H4 (cell line): ENCODE measurements at regions not wholly inside any gene's neighbourhood (a gene's known extent, or its start where the extent isn't known, plus 50 kb on each side); places are given as distances from the start of the nearest gene placed in this dataset.

Experiments
- DNase-seq: peaks from one replicate; pipeline ENCODE4 v3.0.0-alpha.2; 2015; ENCODE audit warnings: low spot score

DNA sequence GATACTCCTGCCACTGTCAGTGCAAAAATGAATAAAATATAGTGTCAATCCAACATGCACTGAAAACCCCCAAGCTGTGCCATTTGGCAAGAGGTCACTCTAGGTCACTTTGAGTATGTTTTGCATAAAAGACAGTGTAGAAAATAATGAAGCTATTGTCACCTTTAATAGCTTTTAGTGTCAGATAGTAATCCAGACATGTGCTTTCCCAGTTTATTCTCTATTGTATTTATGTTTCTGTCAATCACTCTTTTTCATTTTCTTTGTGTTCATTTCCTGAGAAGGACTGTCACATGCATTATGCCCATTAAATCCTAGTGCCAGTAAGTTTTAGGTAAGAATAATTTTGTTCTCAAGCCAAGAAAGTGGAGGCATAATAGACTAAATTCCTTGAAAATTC lies 1073.9 kb upstream of the CDH2 start:
- no peak for DNase-seq

DNA sequence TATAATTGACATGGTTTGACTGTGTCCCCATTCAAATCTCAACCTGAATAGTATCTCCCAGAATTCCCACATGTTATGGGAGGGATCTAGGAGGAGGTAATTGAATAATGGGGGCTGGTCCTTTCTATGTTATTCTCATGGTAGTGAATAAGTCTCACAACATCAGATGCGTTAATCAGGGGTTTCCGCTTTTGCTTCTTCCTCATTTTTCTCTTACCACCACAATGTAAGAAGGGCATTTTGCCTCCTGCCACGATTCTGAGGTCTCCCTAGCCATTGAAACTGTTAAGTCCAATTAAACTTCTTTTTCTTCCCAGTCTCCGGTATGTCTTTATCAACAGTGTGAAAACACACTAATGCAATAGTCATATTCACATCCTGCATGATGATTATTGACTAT lies 1073.3 kb upstream of the CDH2 start:
- no peak for DNase-seq

DNA sequence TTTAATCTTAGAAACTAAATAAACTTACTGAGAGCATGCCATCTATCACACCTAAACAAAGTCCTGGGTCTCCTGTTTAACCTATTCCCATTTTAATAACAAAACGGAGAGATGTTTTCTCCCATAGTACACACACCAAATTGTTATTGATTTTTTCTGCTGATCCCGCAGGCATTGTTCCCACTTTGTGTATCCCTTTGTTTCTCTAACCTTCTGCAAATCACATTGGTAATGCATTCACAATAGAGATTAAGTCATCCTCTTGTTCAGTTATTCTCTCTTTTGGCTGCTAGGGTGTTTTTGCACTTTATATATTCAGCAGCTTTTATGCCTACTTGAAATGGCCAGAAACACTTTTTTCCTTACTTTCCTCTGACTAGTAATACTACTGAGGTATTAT lies 1071.9 kb upstream of the CDH2 start:
- DNase-seq = no peak

DNA sequence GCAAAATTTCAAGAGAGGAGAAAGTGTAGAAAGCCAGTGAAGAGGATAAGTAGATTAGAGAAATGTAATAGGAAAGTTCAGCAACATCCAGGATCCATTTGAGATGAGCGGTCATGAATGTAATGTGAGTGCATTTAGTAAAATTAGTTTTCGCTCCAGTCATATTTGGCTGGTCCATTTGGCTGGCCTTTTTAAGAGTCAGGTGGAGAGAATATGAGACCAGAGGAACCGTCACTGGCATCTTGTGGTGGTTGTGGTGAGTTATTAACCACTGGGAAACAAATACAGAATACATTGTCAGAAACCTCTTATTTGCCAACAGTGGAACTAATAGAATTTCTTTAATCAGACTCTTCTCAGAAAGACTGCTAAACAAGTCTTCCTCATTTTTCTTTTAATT lies 1064.3 kb upstream of the CDH2 start:
- no peak for DNase-seq

DNA sequence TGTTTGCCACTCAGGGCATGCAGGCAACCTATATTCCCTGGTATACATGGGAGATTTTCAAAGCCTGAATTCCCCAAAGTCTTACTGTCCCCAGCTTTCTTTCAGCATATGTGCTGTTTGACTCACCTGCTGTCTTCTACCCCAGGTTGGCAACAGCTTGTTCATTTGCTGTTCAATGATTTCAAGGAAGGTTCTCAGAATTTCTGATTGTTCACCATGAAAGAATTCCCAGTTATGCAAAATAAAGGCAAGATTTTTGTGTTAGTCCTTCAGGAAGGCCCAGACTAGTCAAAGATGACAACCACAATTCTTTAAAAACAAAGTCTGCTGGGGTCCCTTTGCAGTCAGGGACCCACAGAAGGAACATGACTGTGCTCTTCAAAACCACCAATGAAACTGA lies 1057.8 kb upstream of the CDH2 start:
- no peak for DNase-seq

DNA sequence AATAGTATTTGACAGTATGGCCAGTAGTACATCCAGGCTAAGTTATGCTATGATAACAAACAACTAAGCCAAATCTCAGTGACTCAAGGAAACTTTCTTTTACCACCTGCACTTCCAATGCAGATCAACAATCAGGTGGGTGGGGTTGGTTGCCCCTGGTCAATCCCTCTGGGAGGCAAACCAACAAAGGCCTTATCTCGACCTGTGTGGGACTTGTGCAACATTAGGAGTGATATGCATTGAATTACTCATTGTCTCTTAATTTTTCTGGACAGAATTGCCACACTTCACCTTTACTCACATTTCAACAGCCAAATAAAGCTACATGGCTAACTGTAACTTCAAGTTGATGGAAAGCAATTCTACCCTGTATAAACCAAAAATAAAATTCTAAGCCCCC lies 1049.3 kb upstream of the CDH2 start:
- no peak for DNase-seq

DNA sequence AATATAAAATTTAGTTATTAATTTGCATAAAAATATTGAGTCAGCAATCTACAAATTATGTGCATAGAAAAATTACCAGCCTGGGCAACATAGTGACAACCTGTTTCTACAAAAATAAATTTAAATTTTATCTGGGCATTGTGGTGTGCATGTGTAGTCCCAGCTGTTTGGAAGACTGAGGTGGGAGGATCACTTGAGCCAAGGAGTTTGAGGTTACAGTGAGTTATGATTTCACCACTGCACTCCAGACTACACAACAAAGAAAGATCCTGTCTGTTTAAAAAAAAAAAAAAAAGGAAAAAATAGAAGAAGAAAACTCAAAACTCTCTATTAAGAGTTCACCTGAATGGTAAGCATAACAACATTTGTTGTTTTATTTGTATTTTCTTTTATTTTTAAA lies 1048.4 kb upstream of the CDH2 start:
- DNase-seq = peak; percentile 7

DNA sequence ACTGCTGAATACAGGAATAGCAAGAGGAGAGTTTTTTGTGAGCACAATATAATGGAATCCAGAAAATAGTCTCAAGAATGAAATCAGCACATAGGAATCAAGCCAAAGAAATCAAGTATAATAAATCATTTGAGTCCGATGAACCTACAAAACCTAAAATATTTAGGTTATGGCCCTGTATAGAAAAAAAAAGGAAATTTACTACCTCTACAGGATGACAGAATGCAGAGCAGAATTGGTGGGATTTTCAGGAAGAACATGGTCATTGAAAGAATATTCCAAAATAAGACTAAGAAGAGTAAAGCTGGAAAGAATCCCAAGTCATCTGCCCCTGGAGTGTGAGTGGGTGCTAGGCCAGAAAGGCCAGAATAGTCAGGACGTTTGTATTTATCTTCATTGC lies 1041.2 kb upstream of the CDH2 start:
- no peak for DNase-seq

DNA sequence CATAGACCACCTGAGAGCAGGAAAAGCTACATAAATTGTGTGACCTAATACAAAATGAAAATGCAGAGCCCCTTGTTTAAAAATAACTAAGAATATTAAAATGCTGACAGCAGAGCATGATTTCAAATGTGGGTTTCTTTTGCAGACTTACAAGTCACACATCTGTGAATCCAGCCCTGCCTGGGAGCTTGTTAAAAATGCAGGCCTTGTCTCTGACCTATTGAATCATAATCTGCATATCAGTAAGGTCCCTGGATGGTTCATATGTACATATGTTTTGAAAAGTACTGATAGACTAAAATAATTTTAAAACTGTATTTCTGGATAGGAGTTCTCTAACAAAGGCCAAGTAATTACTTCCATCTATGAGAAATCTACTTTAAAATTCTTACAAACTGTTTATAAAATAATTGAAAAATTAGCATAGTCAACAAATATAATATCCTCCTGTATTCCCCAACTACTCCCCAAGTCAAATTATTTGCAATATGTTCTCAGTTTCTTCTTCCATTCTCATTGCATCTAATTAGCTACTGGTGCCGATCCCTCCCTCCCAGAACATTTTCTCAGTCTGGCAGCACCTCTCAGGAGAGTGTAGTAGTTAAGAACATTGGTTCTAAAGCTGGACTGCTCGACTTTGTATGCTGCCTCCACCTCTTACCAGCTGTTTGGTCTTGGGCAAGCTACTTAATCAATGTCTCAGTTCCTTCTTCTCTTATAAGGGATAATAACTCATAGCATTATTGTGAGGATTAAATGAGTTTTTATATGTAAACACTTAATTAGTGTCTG lies 1040.4 kb upstream of the CDH2 start:
- DNase-seq = no peak

DNA sequence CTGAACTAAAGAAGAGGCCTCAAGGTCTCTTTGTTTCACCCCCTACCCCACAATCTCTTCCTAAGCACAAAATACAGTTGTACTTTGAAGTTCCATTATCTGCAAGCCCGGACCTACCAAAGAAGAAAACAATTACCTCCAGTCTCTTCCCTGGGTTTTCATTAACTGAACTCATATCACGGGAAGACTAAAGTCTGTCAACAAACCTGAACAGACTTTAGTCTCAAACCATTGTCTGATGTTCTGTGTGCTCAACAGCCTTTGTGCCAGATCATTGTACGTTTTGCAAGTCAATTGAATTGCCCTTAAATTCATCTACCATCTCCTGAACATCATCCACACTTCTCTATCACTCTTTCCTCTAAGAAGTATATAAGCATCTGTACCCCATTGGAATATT lies 1021.9 kb upstream of the CDH2 start:
- DNase-seq = no peak

DNA sequence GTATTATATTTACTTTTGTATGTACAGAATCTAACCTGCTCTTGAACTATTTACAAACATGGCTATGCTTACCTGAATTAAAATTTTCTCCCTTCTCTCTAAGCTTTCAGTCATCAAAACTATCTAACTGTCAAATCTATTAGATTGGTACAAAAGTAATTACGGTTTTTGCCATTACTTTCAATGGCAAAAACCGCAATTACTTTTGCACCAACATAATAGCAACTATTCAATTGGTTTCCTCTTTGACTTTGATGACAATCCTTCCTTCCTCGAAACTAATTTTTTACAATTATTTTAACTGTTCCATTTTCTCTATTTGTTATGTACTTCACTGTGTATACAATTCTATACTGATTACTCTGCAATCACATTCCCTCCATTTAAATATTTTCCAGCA lies 1019.4 kb upstream of the CDH2 start:
- DNase-seq = no peak

DNA sequence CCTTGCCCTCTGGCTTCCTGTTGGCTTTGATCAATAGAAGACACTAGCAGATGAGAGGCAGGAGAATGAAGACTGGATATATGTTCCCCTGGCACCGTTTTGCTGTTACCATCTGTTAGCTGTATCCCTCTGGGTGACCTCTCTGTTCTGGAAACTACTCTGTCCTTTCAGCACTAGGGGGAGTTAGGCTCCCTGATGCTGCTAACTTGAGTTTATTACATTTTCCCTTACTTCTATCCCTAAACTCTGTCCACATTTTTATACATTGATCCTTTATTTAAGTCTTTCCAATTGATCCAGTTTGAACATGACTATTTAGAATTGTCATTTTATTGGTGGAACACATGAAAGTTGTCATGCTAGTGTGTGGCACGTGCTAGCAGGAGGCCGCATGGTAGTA lies 1014.3 kb upstream of the CDH2 start:
- DNase-seq = peak; percentile 6

DNA sequence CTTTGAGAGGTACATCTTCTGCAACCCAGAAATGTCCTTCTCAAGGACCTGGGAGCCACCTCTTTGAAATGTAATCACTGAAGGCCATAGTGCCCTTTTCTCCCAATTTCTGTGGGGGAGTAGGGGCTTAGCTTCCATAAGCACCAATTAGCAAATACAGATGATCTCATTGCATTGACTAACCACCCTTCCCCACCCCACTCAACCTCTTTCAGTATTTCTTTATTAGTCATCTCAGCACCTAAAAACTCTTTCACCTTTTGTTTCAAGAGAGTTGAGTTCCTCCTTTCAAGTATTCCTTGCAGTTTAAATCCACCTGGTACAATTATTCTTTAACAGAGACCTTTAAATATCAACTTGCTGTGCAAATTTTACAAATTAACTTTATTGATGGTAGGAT lies 1011.8 kb upstream of the CDH2 start:
- no peak for DNase-seq

DNA sequence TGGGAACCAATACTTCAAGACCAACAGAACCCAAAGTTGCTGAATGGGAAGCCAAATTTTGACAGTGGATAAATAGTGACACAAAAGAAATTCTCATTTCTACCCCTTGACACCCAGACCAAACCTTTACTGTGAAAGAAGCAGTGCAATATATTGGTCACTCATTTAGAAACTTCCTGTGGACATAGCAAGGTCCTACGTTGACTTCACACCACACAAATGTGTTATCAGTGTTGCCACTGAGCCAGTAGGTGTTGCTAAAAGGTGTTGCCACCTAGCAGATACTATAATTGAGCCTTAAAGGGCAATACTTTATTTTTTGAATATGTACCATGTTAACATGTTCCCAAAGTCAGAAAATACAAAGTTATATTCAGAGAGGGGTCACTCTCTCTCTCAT lies 1008.9 kb upstream of the CDH2 start:
- no peak for DNase-seq

DNA sequence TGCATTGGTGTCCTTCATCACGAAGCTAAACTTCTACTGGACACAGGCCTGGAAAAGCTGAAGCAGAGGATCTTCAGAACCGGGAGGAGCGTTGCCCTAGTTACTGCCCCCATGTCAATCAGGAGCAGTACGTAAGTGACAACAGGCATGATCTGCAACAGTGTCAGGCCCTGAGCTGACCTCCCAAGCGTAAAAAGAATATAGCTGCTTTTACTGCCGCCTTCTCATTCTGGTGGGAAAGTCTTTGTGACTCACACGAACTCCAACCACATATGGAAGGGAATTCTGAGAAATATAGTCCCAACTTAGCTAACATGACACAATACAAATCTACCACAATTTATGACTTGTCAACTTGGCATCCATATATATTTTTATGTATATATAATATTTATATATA lies 1007.7 kb upstream of the CDH2 start:
- no peak for DNase-seq

DNA sequence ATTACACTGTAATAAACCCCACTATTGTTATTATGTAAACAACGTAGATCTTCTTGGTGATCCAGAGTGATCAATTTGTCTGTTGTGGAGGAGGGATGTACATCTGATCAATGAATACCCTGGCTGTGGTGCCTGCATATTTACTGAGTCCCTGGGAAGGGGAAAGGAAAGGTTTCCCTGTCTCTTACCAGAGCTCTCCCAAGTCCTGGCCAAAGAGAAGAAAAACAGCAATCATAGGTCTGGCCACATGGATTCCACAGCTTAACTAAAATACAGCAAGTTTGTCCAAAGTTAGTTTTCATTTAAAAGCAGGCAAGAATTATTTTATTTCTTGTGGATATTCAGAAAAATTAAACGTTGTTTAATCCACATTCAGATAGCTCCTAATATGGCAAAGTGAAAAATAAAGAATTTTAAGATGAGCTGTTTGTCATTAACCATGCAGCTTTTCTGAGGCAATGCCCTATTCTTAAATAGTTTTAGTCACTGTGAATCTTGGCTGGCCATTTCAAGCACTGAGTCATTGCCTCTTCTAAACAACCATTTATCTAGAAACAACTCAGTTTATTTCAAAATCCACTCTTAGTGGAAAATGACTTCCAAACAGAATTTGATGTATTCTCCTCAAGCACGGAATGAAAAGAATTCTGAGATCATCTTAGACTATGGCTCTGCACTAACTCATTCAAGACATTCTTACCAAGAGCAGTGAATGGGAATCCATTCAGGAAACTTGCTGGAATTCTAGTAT lies 1004.4 kb upstream of the CDH2 start:
- DNase-seq = peak; percentile 78

DNA sequence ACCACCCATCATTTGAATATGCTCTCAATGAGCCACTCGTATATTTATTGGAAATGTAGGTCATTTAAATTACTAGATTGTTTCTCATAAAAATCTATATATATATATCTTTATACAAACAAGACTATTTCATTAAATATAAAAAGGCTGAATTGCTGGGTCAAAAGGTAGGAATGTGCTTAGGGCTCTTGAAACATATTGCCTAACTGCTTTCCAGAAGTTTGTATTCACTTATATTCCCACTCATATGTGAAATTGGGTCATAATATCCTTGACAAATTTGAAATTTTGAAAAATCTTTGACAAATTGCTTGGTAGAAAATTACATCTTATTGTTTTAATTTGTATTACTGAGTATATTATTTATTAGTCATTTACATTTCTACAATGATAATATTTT lies 999.8 kb upstream of the CDH2 start:
- DNase-seq = no peak

DNA sequence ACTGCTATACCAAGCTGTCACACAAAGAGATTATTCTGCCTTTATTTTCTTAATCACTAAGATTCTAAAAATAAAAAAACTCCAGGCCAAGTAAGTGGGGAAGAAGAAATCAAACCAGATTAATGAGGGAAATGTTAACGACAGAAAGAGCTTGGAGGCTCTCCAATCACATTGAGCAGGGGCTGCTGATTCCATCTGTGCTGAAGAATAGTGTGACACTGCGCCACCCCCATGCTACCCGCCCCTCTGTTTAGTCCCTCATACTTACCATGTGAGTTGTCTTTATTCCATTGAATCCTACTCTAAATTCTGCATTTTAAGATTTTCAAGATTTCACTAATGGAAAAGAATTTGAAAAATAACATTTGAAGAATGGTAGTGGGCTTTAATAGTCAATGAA lies 998.0 kb upstream of the CDH2 start:
- no peak for DNase-seq

DNA sequence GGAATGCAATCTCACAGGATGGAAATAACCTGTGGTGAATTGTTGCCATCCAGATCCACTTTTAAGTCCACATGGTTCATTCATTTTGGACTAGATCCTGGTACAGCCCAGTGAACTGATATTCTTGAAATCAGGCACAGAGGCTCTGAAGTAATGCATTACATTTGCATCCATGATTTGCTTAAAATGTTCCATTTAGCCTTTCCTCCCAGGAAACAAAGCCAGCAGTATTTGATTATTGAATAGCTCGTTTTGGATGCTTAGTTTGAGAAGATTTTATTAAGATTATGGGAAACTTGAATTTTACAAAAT lies 995.8 kb upstream of the CDH2 start:
- no peak for DNase-seq

DNA sequence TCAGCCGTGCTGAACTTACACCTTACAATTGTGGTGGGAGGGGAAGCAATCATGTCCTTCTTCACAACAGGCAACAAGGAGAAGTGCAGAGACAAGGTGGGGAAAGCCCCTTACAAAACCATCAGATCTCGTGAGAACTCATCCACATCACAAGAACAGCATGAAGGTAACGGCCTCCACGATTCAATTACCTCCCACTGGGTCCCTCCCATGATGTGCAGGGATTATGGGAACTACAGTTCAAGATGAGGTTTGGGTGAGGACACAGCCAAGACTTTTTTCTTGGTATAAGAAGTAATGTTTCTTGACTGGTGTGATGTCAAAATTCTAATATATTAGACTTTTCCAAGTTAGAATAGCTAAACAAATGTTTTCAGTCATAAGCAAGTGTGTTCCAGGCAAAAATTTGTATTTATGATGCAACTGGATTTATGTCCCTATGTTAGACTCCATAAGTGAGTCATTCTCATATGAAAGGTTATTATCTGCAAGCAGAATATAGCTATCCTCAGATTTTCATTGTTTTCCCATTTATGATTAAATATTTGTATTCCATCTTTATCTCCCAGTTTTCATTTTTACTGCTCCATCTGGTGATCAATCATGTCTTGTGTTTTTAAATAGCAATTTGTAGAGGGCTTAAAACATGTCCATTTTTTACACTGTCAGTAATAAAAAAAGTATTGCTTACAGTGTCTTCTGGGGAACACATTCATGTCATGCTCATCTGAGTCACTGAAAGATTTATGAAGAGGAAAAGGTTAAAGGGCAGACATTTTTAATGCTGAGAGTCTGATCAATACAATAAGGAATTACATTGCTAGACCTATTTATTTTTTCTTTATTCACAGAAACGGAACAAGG lies 995.2 kb upstream of the CDH2 start:
- no peak for DNase-seq

DNA sequence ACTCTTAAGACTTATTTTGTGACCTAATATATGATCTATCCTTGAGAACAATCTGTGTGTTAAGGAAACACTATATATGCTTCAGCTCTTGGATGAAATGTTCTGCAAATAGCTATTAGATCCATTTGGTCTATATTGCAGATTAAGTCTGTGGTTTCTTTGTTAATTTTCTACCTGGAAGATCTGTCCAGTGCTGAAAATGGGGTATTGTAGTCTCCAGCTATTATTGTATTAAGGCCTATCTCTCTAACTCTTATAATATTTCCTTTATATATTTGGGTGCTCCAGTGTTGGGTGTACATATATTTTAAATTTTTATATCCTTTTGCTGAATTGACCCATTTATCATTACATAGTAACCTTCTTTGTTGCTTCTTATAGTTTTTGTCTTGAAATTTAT lies 992.7 kb upstream of the CDH2 start:
- no peak for DNase-seq

DNA sequence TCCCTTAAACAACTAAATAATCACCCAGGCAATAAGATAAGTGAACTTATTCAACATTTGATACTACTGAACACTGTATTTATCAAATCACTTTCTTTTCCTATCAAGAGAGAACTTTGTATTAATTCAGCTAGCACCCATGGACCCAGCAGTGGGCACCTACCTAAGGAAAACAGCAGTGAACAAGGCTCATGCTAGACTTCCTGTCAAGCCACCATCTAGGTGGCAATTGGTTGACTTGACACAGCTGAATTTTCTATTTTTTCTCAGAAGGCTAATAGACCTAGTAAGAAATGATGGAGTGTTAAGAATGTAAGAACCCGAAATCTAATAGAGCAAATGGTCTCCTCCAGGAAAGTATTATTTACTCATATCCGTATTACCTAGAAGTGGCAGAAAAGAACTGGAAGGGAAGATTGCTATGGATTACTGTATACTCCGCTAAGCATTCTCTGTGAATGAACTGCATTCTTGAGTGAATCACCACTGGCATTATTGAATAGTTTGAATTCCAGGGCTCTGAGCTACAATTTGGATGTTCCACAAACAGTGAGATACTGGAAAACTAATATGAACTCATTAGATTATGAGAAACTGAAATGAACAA lies 988.2 kb upstream of the CDH2 start:
- peak; percentile 66 for DNase-seq
